Ammon's horn (tissue), 1 donor: ENCODE measurements at regions not wholly inside any gene's neighbourhood (a gene's known extent, or its start where the extent isn't known, plus 50 kb on each side); places are given as distances from the start of the nearest gene placed in this dataset.

Source experiments
- DNase-seq: peaks from one replicate; pipeline ENCODE4 v3.0.0-alpha.2; 2016; ENCODE audit warnings: low spot score

DNA sequence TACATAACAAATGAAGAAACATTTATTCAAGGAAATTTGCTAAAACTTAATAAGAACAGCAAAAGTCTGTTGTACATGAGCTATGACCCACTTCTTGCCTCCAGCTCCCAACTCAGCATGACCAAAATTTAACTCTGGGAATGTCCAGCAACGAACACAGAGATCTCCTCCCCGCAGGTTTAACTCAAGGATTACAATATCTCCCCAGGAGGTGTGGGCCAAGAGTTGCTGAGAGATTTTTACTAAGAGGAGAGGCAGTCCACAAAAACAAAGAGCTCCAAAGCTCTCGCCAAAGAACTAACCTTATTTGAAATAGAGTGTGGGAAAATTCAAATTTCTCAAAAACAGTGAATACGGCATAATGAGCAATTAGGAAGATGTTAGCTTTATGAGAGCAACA is 318.5 kb downstream of the GRB14 start:
- DNase-seq: peak; percentile 2

- DNase-seq: no peak
These were observed 333.0 kb downstream of the GRB14 start for GRCh38 chr2:164288235-164288634.

GRCh38 chr2:164287056-164287455 is 334.2 kb downstream of the GRB14 start:
- DNase-seq: no peak

DNA sequence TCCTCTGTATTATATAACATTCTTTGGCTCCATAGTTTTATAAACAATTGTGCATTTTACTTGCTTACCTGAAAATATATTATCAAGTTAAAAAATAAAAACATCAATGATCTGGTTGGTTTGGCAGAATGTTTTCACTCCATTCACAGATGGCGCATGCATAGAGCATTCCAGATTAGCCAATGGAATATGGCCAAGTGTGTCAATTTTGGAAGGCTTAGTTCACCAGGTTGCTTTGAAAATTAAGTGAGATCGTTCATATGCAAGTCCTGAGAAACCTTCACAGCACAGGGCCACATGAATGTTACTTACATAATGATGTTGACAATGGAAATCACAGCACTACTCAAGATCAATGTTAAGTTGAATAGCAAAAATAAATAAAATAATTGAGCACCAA is 335.7 kb downstream of the GRB14 start:
- no peak for DNase-seq

DNA sequence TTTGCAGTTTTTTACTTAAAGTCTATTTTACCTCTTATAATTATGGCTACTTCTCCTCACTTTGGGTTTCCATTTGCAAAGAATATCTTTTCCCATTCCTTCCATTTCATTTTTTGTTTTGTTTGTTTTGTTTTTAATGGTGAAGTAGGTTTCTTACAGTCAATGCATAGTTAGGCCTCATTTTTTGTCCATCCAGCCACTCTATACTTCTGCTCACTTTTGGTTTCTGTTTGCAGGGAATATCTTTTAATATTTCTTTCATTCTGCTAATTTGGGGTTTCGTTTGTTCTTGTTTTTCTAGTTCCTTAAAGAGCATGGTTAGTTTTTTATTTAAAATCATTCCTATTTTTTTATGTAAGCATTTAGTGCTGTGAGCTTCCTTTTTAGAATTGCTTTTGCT is 339.4 kb downstream of the GRB14 start:
- no peak for DNase-seq

DNA sequence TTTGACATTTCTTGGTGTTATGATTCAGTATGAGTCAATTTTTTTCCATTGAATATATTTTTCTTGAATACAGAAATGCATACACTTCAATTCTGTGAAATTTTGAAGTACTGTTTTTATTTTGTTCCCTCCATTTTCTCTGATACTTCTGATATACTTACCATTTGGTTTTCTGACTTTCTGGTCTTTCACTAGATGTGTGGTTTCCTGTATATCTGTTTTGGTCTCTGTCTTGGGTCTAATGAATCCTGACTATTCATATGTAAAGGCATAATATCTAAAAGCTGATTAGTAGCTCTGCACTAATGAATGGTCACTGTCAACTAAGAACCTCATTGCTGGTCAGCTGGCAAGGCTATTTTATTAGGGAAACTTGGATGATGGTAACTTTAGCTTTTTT is 345.6 kb downstream of the GRB14 start:
- no peak for DNase-seq

- no peak for DNase-seq
These were observed 360.8 kb downstream of the GRB14 start for GRCh38 chr2:164260506-164260905.

GRCh38 chr2:164257742-164258141 is 363.5 kb downstream of the GRB14 start:
- peak; percentile 13 for DNase-seq

GRCh38 chr2:164252568-164253287 is 368.6 kb downstream of the GRB14 start:
- no peak for DNase-seq

DNA sequence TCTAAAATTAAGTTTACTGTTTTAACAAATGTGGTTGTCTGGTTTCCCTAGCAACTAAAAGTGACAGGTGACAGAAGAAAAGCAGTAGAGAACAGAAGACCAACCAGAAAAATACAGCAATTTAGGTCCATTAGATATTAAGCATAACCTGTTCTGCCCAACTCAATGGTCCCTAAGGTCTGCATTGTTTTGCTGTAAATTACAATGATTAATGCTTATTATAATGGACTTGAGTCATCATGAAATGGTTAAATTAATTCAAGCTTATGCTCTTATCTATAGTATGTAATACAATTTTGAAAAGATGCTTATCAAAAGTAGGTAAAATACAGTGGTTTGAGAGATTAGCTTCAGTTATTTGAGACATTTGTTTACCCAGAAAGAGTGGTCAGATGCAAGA is 378.0 kb downstream of the GRB14 start:
- DNase-seq: no peak

DNA sequence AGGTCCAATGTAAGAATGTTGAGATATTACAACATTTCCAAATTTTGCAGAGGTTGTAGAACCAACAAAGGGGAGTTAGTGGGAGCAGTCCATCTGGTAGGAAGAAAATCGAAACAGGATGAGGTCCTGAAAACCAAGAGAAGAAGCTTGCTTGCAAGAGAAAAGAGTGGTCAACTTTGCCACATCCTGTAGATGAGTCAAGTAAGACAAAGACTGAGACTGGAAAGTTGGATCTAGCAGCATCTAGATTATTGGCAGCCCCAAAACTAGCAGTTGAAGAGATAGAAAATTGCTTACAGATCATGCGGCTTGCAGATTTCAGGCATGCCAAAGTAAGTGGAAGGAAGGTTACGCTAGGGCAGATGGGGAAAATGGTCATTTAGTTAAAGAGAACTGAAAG is 378.9 kb downstream of the GRB14 start:
- DNase-seq: no peak

GRCh38 chr2:164234074-164234473 is 387.2 kb downstream of the GRB14 start:
- no peak for DNase-seq

DNA sequence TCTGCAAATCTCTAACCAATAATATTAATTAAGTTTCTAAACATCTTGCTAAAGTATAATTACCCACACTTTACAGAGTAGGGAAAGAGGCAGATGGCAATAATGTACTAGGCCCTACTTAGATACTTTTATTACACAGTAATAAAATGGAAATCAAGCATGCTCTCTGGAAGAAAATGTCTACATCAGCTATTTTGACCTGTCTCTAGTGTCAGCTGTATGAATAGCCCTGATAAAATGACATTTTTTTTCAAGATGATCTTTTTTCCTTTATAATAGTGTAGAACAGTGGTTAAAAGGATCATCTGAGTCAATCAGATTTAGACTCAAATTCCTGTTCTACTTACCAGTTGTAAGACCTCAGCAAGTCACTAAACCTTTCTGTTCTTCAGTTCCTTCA is 397.3 kb downstream of the GRB14 start:
- DNase-seq: no peak

DNA sequence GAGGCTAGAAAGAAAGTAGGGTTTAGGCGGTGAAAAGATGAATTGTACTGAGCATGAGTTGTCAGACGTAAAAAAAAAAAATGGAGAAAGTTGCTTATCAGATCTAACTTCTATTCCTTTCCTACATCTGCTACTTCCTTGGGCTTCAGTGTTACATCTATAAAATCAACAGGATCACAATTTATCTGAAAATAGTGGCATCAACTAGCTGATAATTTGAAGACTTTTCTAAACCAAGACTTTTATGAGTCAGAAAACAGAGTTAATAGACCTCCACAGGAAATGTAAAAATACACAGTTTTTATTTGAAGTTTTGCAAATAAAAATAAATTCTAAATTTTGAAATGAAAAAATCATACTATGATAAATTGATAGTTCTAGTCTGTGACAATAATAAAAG is 399.8 kb downstream of the GRB14 start:
- DNase-seq: no peak

DNA sequence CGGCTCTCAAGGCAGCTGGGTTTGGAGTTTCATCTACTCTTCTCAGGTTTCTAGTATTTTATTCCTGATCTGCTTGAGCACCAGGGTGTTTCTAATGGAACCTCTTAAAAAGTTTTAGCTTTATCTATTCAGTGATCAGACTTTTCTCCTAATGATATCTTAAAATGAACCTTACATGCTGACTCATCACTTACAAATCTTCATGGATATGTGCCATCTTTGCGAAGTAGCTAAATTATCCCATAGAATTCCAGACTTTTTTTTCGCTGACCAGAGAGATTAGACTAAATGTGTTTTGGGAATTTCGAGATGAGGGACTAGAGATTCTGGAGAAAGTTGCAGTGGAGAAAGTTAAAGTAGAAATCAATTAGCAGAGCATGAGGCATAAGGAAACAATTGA is 401.0 kb downstream of the GRB14 start:
- no peak for DNase-seq

GRCh38 chr2:164213916-164214315 is 407.4 kb downstream of the GRB14 start:
- no peak for DNase-seq

DNA sequence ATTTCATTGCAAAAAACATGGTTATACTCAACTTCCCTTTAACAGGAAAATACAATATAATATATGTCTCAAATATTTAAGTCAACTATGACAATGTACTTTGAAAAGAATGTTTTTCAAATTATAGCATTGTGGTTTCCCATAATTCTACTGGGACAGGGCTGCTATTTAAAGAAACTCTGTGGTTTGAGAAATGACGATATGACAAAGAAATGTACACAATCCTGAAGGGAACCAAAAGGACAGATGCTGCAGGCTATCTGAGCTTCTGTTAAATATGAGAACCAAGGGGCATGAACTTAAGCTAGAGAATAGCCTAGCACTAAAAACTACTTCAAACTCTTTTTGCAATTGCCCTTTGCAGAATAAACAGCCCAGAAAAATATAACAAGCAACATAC is 415.9 kb downstream of the GRB14 start:
- DNase-seq: no peak

DNA sequence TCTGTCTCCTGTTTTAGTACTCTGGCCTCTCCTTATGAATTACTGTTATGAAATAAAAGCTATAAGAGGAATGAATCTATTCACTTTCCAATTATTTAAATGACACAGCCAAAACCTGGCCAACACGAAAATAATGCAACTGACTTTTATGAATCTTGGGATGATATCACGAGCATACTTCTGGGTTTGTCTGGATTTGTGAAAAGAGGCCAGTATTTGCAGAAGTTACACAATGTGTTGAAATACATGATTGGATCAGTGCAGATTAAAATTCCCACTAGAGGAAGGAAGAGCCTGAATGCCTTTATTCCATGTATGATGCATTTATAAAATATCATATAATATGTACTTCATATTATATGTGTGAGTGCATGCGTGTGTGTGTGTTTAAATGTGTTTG is 418.2 kb downstream of the GRB14 start:
- DNase-seq: no peak

DNA sequence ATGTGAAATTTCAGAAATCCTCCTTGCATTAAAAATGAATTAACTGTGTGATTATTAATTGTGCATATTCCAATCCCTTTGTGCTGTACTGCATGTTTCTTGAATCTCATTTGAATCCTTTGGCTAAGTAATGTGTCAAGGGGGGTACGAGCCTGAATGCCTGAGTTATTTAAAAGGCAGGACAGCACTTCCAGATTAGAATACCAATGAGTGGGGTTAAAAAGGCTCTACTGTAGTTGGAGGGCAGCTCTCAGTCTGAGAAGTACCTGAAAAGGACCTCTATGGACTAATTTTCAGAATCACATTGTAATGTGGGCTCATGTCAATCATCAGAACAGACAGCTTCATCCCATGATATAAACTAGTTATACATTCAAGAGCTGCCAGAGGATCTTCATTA is 423.0 kb downstream of the GRB14 start:
- DNase-seq: no peak

GRCh38 chr2:164190700-164191099 is 430.6 kb downstream of the GRB14 start:
- DNase-seq: no peak

DNA sequence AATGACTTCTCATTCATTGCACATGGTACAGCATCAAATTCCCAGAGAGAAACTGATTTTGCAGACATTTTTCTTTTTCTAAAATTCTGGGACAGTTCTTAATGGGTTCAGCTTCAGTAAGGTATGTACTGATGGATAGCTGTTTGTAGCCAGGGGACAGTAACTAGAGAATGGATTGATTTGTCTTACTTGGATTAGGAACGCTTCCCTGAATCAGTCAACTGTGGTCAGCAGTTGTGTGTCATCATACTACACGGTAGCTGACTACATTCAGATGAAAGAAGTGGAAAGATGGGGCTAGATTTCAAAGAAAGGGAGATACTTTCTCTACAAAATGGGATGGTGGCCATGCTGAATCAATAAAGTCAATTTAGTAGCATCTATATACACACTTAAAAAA is 431.4 kb downstream of the GRB14 start:
- DNase-seq: no peak

GRCh38 chr2:164187121-164187520 is 434.2 kb downstream of the GRB14 start:
- no peak for DNase-seq

DNA sequence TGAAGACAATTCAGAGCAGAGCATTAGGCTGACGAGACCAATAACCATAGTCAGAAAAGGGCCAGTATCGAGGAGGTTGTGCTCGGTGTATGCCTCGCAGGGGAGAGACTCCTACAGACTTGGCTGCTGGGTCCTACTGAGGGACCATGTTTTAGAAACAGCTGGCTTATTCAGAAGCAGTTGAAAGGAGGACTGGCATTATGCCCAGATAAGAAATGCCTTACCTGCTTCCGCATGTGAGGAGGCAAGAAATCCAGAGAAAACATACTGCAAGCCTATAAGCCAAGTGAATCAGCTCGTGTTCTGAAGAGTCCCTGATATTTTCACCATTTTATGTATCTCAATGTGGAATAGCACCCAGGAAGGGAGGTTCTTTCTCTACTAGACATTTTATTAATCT is 434.7 kb downstream of the GRB14 start:
- no peak for DNase-seq

DNA sequence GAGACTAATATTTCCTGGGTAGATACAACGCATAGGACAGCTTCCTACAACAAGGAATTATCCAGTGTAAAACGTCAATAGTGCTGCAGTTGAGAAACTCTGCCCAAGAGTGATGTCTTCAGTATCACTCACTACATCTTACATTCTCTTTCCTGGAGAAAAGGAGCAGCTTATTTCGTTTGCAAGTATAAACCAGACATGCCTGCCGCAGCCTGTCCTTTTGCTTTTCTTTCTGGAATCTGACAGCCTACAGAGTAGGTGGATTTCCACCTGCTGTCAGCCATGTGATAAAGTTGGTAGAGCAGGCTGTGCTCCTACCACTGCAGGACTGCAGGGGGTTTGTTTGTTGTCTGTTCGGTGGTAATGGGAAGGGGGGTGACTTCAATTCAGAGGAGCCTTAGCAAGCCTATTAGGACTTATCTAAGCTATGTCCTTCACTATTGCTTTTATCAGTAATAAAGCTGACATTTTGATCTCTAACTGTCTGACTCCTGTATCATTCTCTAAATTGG is 439.1 kb downstream of the GRB14 start:
- DNase-seq: peak; percentile 9
